SU-DHL-6 (cell line): ENCODE measurements at regions not wholly inside any gene's neighbourhood (a gene's known extent, or its start where the extent isn't known, plus 50 kb on each side); places are given as distances from the start of the nearest gene placed in this dataset.

Experiments
- EZH2phosphoT487 ChIP-seq: fragments of 200-600 bp; sonication (generic), shearing (Covaris generic); conservative IDR thresholded peaks from 2 replicates; pipeline ENCODE4 v1.6.1; 2018; ENCODE audit warnings: mild to moderate bottlenecking, antibody characterized with exemption, low read length, moderate library complexity, mixed read lengths
- TF ChIP-seq, protein P1 (sequence below): fragments of 200-600 bp; sonication (generic); IDR thresholded peaks from one replicate; pipeline ENCODE4 v1.5.1; 2017; ENCODE audit warnings: antibody characterized with exemption, mild to moderate bottlenecking, low read length, moderate library complexity; ENCODE audit not compliant: insufficient read depth, poor library complexity, severe bottlenecking

GRCh38 chr18:67692811-67693210 is 176.3 kb upstream of the DSEL start:
- TF ChIP-seq, protein P1, sequence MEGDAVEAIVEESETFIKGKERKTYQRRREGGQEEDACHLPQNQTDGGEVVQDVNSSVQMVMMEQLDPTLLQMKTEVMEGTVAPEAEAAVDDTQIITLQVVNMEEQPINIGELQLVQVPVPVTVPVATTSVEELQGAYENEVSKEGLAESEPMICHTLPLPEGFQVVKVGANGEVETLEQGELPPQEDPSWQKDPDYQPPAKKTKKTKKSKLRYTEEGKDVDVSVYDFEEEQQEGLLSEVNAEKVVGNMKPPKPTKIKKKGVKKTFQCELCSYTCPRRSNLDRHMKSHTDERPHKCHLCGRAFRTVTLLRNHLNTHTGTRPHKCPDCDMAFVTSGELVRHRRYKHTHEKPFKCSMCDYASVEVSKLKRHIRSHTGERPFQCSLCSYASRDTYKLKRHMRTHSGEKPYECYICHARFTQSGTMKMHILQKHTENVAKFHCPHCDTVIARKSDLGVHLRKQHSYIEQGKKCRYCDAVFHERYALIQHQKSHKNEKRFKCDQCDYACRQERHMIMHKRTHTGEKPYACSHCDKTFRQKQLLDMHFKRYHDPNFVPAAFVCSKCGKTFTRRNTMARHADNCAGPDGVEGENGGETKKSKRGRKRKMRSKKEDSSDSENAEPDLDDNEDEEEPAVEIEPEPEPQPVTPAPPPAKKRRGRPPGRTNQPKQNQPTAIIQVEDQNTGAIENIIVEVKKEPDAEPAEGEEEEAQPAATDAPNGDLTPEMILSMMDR, result no peak
- no peak for TF ChIP-seq EZH2phosphoT487
